ENCODE measurements at regions not wholly inside any gene's neighbourhood (a gene's known extent, or its start where the extent isn't known, plus 50 kb on each side); places are given as distances from the start of the nearest gene placed in this dataset.

GRCh38 chr13:66009241-66009640 lies 1220.9 kb downstream of the PCDH9 start:
- TF ChIP-seq POLR2A (IDR thresholded peaks at IDR 0.05) (no peak), CTCF (IDR thresholded peaks at IDR 0.05) (no peak), EP300 (IDR thresholded peaks at IDR 0.05) (no peak)

All from ovary (tissue), 3 donors.